Activated CD4-positive, alpha-beta memory T cell treated with anti-CD3 and anti-CD28 coated beads for 36 hours (primary cell): ENCODE measurements at regions not wholly inside any gene's neighbourhood (a gene's known extent, or its start where the extent isn't known, plus 50 kb on each side); places are given as distances from the start of the nearest gene placed in this dataset.
"Not testable (repeated sequence)": the region's sequence is repeated elsewhere in the genome, so short reads cannot be mapped to it uniquely, and the experiment has no call there.

Experiments used
- CTCF ChIA-PET: fragments of 350-600 bp; sonication (Branson Sonifier 250); formaldehyde crosslinking; loops from one replicate; lab custom pipeline; 2021; ENCODE audit warnings: antibody characterized with exemption, inconsistent platforms; lab: Charles Lee
- POLR2A ChIA-PET: fragments of 350-600 bp; sonication (Branson Sonifier 250); formaldehyde crosslinking; loops from one replicate; lab custom pipeline; 2021; ENCODE audit warnings: antibody characterized with exemption; lab: Charles Lee
- DNase-seq: peaks from one replicate; pipeline ENCODE4 v3.0.0-alpha.2; 2020
- H3K27ac Mint-ChIP-seq: one replicate; pipeline ENCODE4 v1.8.0; 2021; ENCODE audit warnings: mixed read lengths
- H3K27me3 Mint-ChIP-seq: one replicate; pipeline ENCODE4 v1.8.0; 2021; ENCODE audit warnings: mixed read lengths
- H3K36me3 Mint-ChIP-seq: one replicate; pipeline ENCODE4 v1.8.0; 2021; ENCODE audit warnings: mixed read lengths
- H3K4me1 Mint-ChIP-seq: one replicate; pipeline ENCODE4 v1.8.0; 2021; ENCODE audit warnings: low read depth, mixed read lengths
- H3K4me3 Mint-ChIP-seq: one replicate; pipeline ENCODE4 v1.8.0; 2021; ENCODE audit warnings: mild to moderate bottlenecking, mixed read lengths
- H3K9me3 Mint-ChIP-seq: one replicate; pipeline ENCODE4 v1.8.0; 2021; ENCODE audit warnings: mixed read lengths
- intact Hi-C: fragments of 100-400 bp; cut with micrococcal nuclease; formaldehyde crosslinking; loops from one replicate; pipeline ENCODE4 v1.15.1; 2023

DNA sequence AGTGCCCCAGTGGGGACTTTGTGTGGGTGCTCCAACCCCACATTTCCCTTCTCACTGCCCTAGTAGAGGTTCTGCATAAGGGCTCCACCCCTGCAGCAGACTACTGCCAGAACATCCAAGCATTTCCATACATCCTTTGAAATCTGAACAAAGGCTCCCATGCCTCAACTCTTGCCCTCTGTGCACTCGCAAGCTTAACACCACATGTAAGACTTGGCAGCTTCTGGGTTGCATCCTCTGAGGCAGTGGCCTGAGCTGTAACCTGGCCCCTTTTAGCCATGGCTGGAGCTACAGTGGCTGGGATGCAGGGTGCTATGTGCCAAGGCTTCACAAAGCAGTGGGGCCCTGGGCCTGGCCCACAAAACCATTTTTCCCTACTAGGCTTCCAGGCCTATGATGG is 128.9 kb downstream of the TYW3 start:
- Mint-ChIP-seq H3K36me3 (no peaks in the 10 kb centered on the region), H3K4me1 (no peaks in the 10 kb centered on the region), H3K9me3 (peaks cover 12% of the 10 kb centered on the region), H3K27ac (no peak overlapping the region), H3K4me3 (no peak overlapping the region), H3K27me3 (no peaks in the 10 kb centered on the region)
- ChIA-PET POLR2A (no interaction called here), CTCF (no interaction called here)
- DNase-seq, result no peak
- intact Hi-C loops, result no loop called here

- Mint-ChIP-seq H3K27ac (no peak overlapping the region), H3K36me3 (no peaks in the 10 kb centered on the region), H3K27me3 (no peaks in the 10 kb centered on the region), H3K4me1 (no peaks in the 10 kb centered on the region), H3K4me3 (no peak overlapping the region), H3K9me3 (peaks cover 30% of the 10 kb centered on the region)
- ChIA-PET CTCF (interaction anchor here (1.1 kb wide), 1 partner anchor 10 kb away, joined by 3 read pairs; no protein-coding TSS in a partner anchor), POLR2A (no interaction called here)
- DNase-seq, result no peak
- intact Hi-C loops, result no loop called here
Observed at GRCh38 chr1:74869702-74870101, 136.8 kb downstream of the TYW3 start.

DNA sequence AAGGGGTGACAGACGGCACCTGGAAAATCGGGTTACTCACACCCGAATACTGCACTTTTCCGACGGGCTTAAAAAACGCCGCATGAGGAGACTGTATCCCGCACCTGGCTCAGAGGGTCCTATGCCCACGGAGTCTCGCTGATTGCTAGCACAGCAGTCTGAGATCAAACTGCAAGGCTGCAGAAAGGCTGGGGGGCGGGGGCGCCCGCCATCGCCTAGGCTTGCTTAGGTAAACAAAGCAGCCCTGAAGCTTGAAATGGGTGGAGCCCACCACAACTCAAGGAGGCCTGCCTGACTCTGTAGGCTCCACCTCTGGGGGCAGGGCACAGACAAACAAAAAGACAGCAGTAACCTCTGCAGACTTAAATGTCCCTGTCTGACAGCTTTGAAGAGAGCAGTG is 144.4 kb downstream of the TYW3 start:
- H3K4me1 Mint-ChIP-seq, H3K36me3 Mint-ChIP-seq, CTCF ChIA-PET, POLR2A ChIA-PET, H3K27ac Mint-ChIP-seq, intact Hi-C loops, H3K27me3 Mint-ChIP-seq, DNase-seq, H3K4me3 Mint-ChIP-seq: not testable (repeated sequence)
- peaks cover 10% of the 10 kb centered on the region for H3K9me3 Mint-ChIP-seq

DNA sequence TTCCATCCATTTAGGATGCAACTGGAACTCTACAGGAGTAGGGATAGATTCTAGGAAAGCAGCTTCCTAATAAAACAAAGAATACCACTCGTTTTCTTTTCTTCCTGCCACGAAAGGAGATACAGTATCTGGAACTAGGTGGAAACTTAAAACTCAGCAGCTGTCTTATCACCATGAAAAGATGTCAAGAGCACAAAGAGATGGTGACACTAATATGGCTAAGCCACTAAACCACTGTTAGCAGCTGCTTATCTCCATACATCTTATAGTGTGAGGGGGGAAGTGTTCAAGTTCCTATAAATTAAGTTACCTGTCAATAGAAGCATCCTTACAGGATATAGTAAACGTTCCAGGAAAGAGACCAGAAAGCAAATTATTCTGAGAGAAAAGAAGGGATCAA is 162.5 kb downstream of the TYW3 start:
- DNase-seq, result no peak
- H3K4me3 Mint-ChIP-seq, result no peak overlapping the region
- CTCF ChIA-PET, result no interaction called here
- POLR2A ChIA-PET, result no interaction called here
- intact Hi-C loops, result no loop called here
- no peaks in the 10 kb centered on the region for H3K4me1 Mint-ChIP-seq
- H3K27me3 Mint-ChIP-seq, result no peaks in the 10 kb centered on the region
- H3K9me3 Mint-ChIP-seq, result peaks cover 11% of the 10 kb centered on the region
- no peak overlapping the region for H3K27ac Mint-ChIP-seq
- no peaks in the 10 kb centered on the region for H3K36me3 Mint-ChIP-seq

DNA sequence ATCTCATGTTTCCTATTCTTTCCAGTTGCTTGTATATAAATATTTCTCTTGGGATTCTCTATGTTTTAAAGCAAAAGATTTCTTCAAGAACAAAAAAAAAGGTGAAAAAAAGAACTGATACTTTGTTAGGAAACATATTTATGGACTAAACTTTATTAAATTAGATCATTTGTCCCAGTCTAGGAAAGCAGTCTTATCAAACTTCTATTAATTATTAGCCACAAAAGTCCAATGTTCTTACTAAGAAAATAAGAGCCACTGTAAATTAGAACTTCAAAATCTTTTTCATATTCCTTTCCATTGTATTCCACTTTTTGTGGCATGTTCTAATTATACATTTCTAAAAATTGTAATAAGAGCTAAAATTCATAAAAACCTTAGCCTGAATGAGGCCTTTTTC is 175.2 kb downstream of the TYW3 start:
- H3K36me3 Mint-ChIP-seq, result no peaks in the 10 kb centered on the region
- no peak for DNase-seq
- H3K9me3 Mint-ChIP-seq, result no peaks in the 10 kb centered on the region
- H3K4me3 Mint-ChIP-seq, result no peak overlapping the region
- no peaks in the 10 kb centered on the region for H3K4me1 Mint-ChIP-seq
- intact Hi-C loops, result no loop called here
- ChIA-PET POLR2A (no interaction called here), CTCF (no interaction called here)
- H3K27ac Mint-ChIP-seq, result no peak overlapping the region
- H3K27me3 Mint-ChIP-seq, result no peaks in the 10 kb centered on the region

- H3K4me3 Mint-ChIP-seq, result no peak overlapping the region
- no peaks in the 10 kb centered on the region for H3K27me3 Mint-ChIP-seq
- CTCF ChIA-PET, result no interaction called here
- POLR2A ChIA-PET, result no interaction called here
- no peaks in the 10 kb centered on the region for H3K36me3 Mint-ChIP-seq
- DNase-seq, result no peak
- H3K4me1 Mint-ChIP-seq, result no peaks in the 10 kb centered on the region
- H3K27ac Mint-ChIP-seq, result no peak overlapping the region
- intact Hi-C loops, result no loop called here
- no peaks in the 10 kb centered on the region for H3K9me3 Mint-ChIP-seq
Observed at GRCh38 chr1:74908797-74909196, 175.8 kb downstream of the TYW3 start.

DNA sequence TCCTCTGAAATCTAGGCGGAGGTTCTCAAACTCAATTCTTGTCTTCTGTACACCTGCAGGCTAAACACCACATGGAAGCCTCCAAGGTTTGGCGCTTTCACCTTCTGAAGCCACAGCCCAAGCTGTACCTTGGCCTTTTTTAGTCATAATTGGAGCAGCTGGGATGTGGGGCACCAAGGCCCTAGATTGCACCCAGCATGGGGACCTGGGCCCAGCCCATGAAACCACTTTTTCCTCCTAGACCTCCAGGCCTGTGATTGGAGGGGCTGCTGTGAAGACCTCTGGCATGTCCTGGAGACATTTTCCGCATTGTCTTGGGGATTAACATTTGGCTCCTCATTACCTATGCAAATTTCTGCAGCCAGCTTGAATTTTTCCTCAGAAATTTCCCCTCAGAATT is 181.0 kb downstream of the TYW3 start:
- ChIA-PET CTCF (no interaction called here), POLR2A (no interaction called here)
- peaks cover 33% of the 10 kb centered on the region for H3K9me3 Mint-ChIP-seq
- H3K36me3 Mint-ChIP-seq, result no peaks in the 10 kb centered on the region
- H3K4me3 Mint-ChIP-seq, result no peak overlapping the region
- intact Hi-C loops, result no loop called here
- DNase-seq, result no peak
- no peaks in the 10 kb centered on the region for H3K27me3 Mint-ChIP-seq
- H3K4me1 Mint-ChIP-seq, result no peaks in the 10 kb centered on the region
- no peak overlapping the region for H3K27ac Mint-ChIP-seq

- ChIA-PET POLR2A (no interaction called here), CTCF (no interaction called here)
- Mint-ChIP-seq H3K4me1 (no peaks in the 10 kb centered on the region), H3K36me3 (no peaks in the 10 kb centered on the region), H3K9me3 (peaks cover 6% of the 10 kb centered on the region), H3K4me3 (no peak overlapping the region), H3K27me3 (no peaks in the 10 kb centered on the region), H3K27ac (no peak overlapping the region)
- DNase-seq, result no peak
- intact Hi-C loops, result no loop called here
Observed at GRCh38 chr1:74933500-74933899, 200.5 kb downstream of the TYW3 start.

GRCh38 chr1:74935446-74935845 is 198.7 kb upstream of the LHX8 start:
- intact Hi-C loops, result no loop called here
- ChIA-PET POLR2A (no interaction called here), CTCF (no interaction called here)
- Mint-ChIP-seq H3K27ac (no peak overlapping the region), H3K36me3 (no peaks in the 10 kb centered on the region), H3K4me3 (no peak overlapping the region), H3K4me1 (no peaks in the 10 kb centered on the region), H3K9me3 (no peaks in the 10 kb centered on the region), H3K27me3 (no peaks in the 10 kb centered on the region)
- DNase-seq, result no peak

- Mint-ChIP-seq H3K9me3 (peaks cover 5% of the 10 kb centered on the region), H3K4me1 (no peaks in the 10 kb centered on the region), H3K36me3 (no peaks in the 10 kb centered on the region), H3K4me3 (no peak overlapping the region), H3K27ac (no peak overlapping the region), H3K27me3 (no peaks in the 10 kb centered on the region)
- POLR2A ChIA-PET, result no interaction called here
- no peak for DNase-seq
- intact Hi-C loops, result no loop called here
- CTCF ChIA-PET, result no interaction called here
Observed at GRCh38 chr1:74937176-74937575, 197.0 kb upstream of the LHX8 start.

DNA sequence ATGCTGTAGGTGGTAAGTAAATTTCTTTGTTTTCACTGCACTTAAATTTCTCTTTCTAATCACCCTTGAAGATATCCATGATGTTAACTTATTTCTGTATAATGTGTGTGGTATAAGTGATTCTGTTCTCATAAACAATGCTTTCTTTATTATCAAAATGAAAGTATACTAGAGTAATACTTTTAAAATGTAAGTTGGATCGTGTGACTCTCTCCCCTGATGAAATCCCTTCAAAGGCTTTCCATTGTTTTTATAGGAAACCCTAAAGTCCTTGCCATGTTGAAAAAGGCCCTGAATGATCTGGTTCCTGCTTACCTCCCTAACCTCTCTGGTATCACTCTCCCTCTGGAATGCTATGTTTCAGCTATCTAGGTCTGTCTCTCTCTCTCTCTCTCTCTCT is 191.1 kb upstream of the LHX8 start:
- intact Hi-C loops, result no loop called here
- H3K36me3 Mint-ChIP-seq, result no peaks in the 10 kb centered on the region
- no peak for DNase-seq
- ChIA-PET POLR2A (no interaction called here), CTCF (no interaction called here)
- no peaks in the 10 kb centered on the region for H3K4me1 Mint-ChIP-seq
- peaks cover 2% of the 10 kb centered on the region for H3K27me3 Mint-ChIP-seq
- H3K4me3 Mint-ChIP-seq, result no peak overlapping the region
- peaks cover 8% of the 10 kb centered on the region for H3K9me3 Mint-ChIP-seq
- no peak overlapping the region for H3K27ac Mint-ChIP-seq

DNA sequence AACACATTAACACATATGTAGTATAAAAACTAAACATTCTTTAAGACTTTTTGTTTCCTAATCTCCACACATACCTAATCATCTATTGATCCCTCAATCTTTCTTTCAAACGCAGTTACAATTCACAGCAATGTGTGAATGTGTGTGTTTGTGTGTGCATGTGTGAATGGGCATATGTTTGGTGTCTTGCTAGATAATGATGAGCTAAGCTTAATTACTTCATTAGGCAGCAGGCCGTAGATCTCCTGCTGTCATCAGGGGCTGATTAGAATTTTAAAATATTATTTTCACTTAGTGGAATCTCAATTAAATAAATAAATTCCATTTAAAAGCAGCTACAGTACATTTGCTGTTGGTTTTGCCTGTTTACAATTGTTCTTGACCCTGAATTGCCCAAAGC is 187.8 kb upstream of the LHX8 start:
- H3K4me1 Mint-ChIP-seq, result no peaks in the 10 kb centered on the region
- no peaks in the 10 kb centered on the region for H3K36me3 Mint-ChIP-seq
- H3K27me3 Mint-ChIP-seq, result peaks cover 2% of the 10 kb centered on the region
- ChIA-PET CTCF (no interaction called here), POLR2A (interaction anchor here (0.5 kb wide), 1 partner anchor 105 kb away, joined by 3 read pairs; no protein-coding TSS in a partner anchor)
- no peak for DNase-seq
- H3K27ac Mint-ChIP-seq, result no peak overlapping the region
- H3K9me3 Mint-ChIP-seq, result peaks cover 3% of the 10 kb centered on the region
- intact Hi-C loops, result no loop called here
- H3K4me3 Mint-ChIP-seq, result no peak overlapping the region

GRCh38 chr1:74949348-74949747 is 184.8 kb upstream of the LHX8 start:
- H3K36me3 Mint-ChIP-seq, intact Hi-C loops, H3K9me3 Mint-ChIP-seq, POLR2A ChIA-PET, H3K27ac Mint-ChIP-seq, H3K27me3 Mint-ChIP-seq, DNase-seq, H3K4me3 Mint-ChIP-seq, H3K4me1 Mint-ChIP-seq, CTCF ChIA-PET: not testable (repeated sequence)

DNA sequence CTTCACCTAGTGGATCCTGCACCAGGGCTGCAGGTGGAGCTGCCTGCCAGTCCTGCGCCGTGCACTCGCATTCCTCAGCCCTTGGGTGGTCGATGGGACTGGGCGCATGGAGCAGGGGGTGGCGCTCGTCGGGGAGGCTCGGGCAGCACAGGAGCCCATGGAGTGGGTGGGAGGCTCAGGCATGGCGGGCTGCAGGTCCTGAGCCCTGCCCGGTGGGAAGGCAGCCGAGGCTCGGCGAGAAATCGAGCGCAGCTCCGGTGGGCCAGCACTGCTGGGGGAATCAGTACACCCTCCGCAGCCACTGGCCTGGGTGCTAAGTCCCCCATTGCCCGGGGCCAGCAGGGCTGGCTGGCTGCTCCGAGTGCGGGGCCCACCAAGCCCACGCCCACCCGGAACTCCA is 182.2 kb upstream of the LHX8 start:
- CTCF ChIA-PET, POLR2A ChIA-PET, H3K27me3 Mint-ChIP-seq, H3K9me3 Mint-ChIP-seq, intact Hi-C loops, H3K4me3 Mint-ChIP-seq, H3K4me1 Mint-ChIP-seq, H3K36me3 Mint-ChIP-seq, DNase-seq, H3K27ac Mint-ChIP-seq: not testable (repeated sequence)
